SK-N-SH (cell line): ENCODE measurements at regions not wholly inside any gene's neighbourhood (a gene's known extent, or its start where the extent isn't known, plus 50 kb on each side); places are given as distances from the start of the nearest gene placed in this dataset.
A peak's percentile ranks its signal among the peaks of the same experiment; 100 is the strongest.

Source experiments
- CTCF ChIP-seq: fragments of 200-600 bp; sonication (generic); IDR thresholded peaks from 2 replicates; pipeline ENCODE4 v1.6.1; 2017; ENCODE audit warnings: antibody characterized with exemption, mild to moderate bottlenecking, moderate library complexity
- EP300 ChIP-seq, 2 experiments: IDR thresholded peaks; 2 replicates each; pipeline versions ENCODE4 v1.4.0 to v1.6.1; 2012; ENCODE audit warnings: borderline replicate concordance in 1 of 2, low read depth in 1 of 2, low read length in 1 of 2
- GABPA ChIP-seq: IDR thresholded peaks from 2 replicates; pipeline ENCODE4 v1.4.0; 2012; ENCODE audit warnings: low read depth, mild to moderate bottlenecking
- NFIC ChIP-seq: IDR thresholded peaks from 2 replicates; pipeline ENCODE4 v1.4.0; 2012; ENCODE audit warnings: borderline replicate concordance
- RAD21 ChIP-seq: IDR thresholded peaks from 2 replicates; pipeline ENCODE4 v1.6.1; 2012; ENCODE audit warnings: mild to moderate bottlenecking, low read length

- TF ChIP-seq CTCF (no peak), GABPA (no peak), EP300 (IDR thresholded peaks at IDR 0.05; ENCODE audit: borderline replicate concordance in 1 of 2, low read depth in 1 of 2, low read length in 1 of 2) (no peak), NFIC (no peak), RAD21 (peak; percentile 51)
These were observed 233.5 kb downstream of the MIAT start for GRCh38 chr22:26890870-26891269.
